Calu3 (cell line): ENCODE measurements at regions not wholly inside any gene's neighbourhood (a gene's known extent, or its start where the extent isn't known, plus 50 kb on each side); places are given as distances from the start of the nearest gene placed in this dataset.

Source experiments
- BruUV-seq: library from RNA; stranded (reverse); fragments of 400-500 nt; replicated peaks from 2 replicates; lab custom pipeline; 2021; lab: Mats Ljungman, UMichigan
- CTCF ChIA-PET: fragments of 300-600 bp; sonication (Branson Sonifier 250); formaldehyde crosslinking; loops from one replicate; lab custom pipeline; 2022; ENCODE audit warnings: antibody characterized with exemption; lab: Charles Lee
- DNase-seq: peaks from one replicate; pipeline ENCODE4 v3.0.0; 2022
- H3K27ac Mint-ChIP-seq: one replicate; pipeline ENCODE4 v1.8.0; 2022; ENCODE audit warnings: mixed read lengths; ENCODE audit not compliant: unreplicated experiment
- H3K27me3 Mint-ChIP-seq: one replicate; pipeline ENCODE4 v1.8.0; 2022; ENCODE audit warnings: mixed read lengths; ENCODE audit not compliant: unreplicated experiment
- H3K36me3 Mint-ChIP-seq: one replicate; pipeline ENCODE4 v1.8.0; 2022; ENCODE audit warnings: mild to moderate bottlenecking, moderate library complexity, mixed read lengths; ENCODE audit not compliant: insufficient read depth, unreplicated experiment
- H3K4me1 Mint-ChIP-seq: one replicate; pipeline ENCODE4 v1.8.0; 2022; ENCODE audit warnings: mild to moderate bottlenecking, low read depth, mixed read lengths; ENCODE audit not compliant: unreplicated experiment
- H3K4me3 Mint-ChIP-seq: one replicate; pipeline ENCODE4 v1.8.0; 2022; ENCODE audit warnings: mild to moderate bottlenecking, low read depth, moderate library complexity, mixed read lengths; ENCODE audit not compliant: unreplicated experiment
- H3K9me3 Mint-ChIP-seq: one replicate; pipeline ENCODE4 v1.8.0; 2022; ENCODE audit warnings: low read depth, mixed read lengths; ENCODE audit not compliant: unreplicated experiment
- CTCF ChIP-seq: fragments of 200-600 bp; IDR thresholded peaks from one replicate; pipeline ENCODE4 v1.8.0; 2022; ENCODE audit warnings: antibody characterized with exemption; ENCODE audit not compliant: unreplicated experiment
- intact Hi-C: fragments of 100-400 bp; cut with micrococcal nuclease; formaldehyde crosslinking; loops from one replicate; pipeline ENCODE4 v1.10.0; 2022; ENCODE audit not compliant: unreplicated experiment

- BruUV-seq, result no TSS peak
- CTCF ChIA-PET, result interaction anchor here (0.6 kb wide), 1 partner anchor 160 kb away, joined by 4 read pairs; no protein-coding TSS in a partner anchor
- Mint-ChIP-seq H3K27me3 (no peaks in the 10 kb centered on the region), H3K27ac (no peak overlapping the region), H3K4me1 (no peaks in the 10 kb centered on the region), H3K4me3 (no peak overlapping the region), H3K9me3 (peaks cover 2% of the 10 kb centered on the region), H3K36me3 (no peaks in the 10 kb centered on the region)
- no peak for DNase-seq
- intact Hi-C loops, result no loop called here
- TF ChIP-seq CTCF, result no peak
Measured at GRCh38 chr7:153030976-153031375, 271.4 kb downstream of the ACTR3B start.

- intact Hi-C loops, result no loop called here
- H3K4me1 Mint-ChIP-seq, result no peaks in the 10 kb centered on the region
- no peak for TF ChIP-seq CTCF
- no peaks in the 10 kb centered on the region for H3K27me3 Mint-ChIP-seq
- no peak overlapping the region for H3K4me3 Mint-ChIP-seq
- BruUV-seq, result no TSS peak
- CTCF ChIA-PET, result no interaction called here
- DNase-seq, result no peak
- H3K36me3 Mint-ChIP-seq, result no peaks in the 10 kb centered on the region
- no peak overlapping the region for H3K27ac Mint-ChIP-seq
- peaks cover 8% of the 10 kb centered on the region for H3K9me3 Mint-ChIP-seq
Measured at GRCh38 chr7:153034791-153035190, 275.2 kb downstream of the ACTR3B start.

- no peak overlapping the region for H3K4me3 Mint-ChIP-seq
- no peaks in the 10 kb centered on the region for H3K4me1 Mint-ChIP-seq
- H3K27me3 Mint-ChIP-seq, result no peaks in the 10 kb centered on the region
- H3K27ac Mint-ChIP-seq, result no peak overlapping the region
- intact Hi-C loops, result no loop called here
- H3K9me3 Mint-ChIP-seq, result peaks cover 6% of the 10 kb centered on the region
- no peak for DNase-seq
- no TSS peak for BruUV-seq
- H3K36me3 Mint-ChIP-seq, result no peaks in the 10 kb centered on the region
- no peak for TF ChIP-seq CTCF
- CTCF ChIA-PET, result no interaction called here
Measured at GRCh38 chr7:153036396-153037063, 277.0 kb downstream of the ACTR3B start.

GRCh38 chr7:153043440-153043839 is 283.9 kb downstream of the ACTR3B start:
- Mint-ChIP-seq H3K4me3 (no peak overlapping the region), H3K27ac (no peak overlapping the region), H3K4me1 (no peaks in the 10 kb centered on the region), H3K9me3 (peaks cover 3% of the 10 kb centered on the region), H3K27me3 (no peaks in the 10 kb centered on the region), H3K36me3 (no peaks in the 10 kb centered on the region)
- CTCF ChIA-PET, result no interaction called here
- TF ChIP-seq CTCF, result no peak
- intact Hi-C loops, result no loop called here
- no TSS peak for BruUV-seq
- DNase-seq, result no peak
